Fibroblast of lung (primary cell): ENCODE measurements at regions not wholly inside any gene's neighbourhood (a gene's known extent, or its start where the extent isn't known, plus 50 kb on each side); places are given as distances from the start of the nearest gene placed in this dataset.

Experiments used
- DNase-seq, 2 donors: peaks; one replicate each; pipeline versions ENCODE4 v3.0.0 to v3.0.0-alpha.2; 2010; ENCODE audit warnings: low read depth in 2 of 2
- H2AFZ ChIP-seq: 2 replicates; pipeline ENCODE4 v1.5.1; 2012; ENCODE audit warnings: low read length, control low read depth, inconsistent platforms
- H3K27ac ChIP-seq: 2 replicates; pipeline ENCODE4 v1.5.1; 2011; ENCODE audit warnings: low read length, control low read depth; ENCODE audit not compliant: insufficient read depth
- H3K27me3 ChIP-seq: 2 replicates; pipeline ENCODE4 v1.5.1; 2011; ENCODE audit warnings: mild to moderate bottlenecking, low read length; ENCODE audit not compliant: control insufficient read depth, insufficient read depth
- H3K36me3 ChIP-seq: 2 replicates; pipeline ENCODE4 v1.5.1; 2011; ENCODE audit warnings: low read length; ENCODE audit not compliant: control insufficient read depth, insufficient read depth
- H3K4me1 ChIP-seq: 2 replicates; pipeline ENCODE4 v1.5.1; 2011; ENCODE audit warnings: low read length; ENCODE audit not compliant: control insufficient read depth, insufficient read depth; ENCODE audit errors: extremely low read depth
- H3K4me2 ChIP-seq: 2 replicates; pipeline ENCODE4 v1.5.1; 2011; ENCODE audit warnings: low read length, control low read depth; ENCODE audit not compliant: insufficient read depth; ENCODE audit errors: extremely low read depth
- H3K4me3 ChIP-seq, 4 experiments: fragments of 200-600 bp in 1 of 4; sonication (generic) in 1 of 4; replicated peaks in 1 of 4; 2 replicates each; pipeline ENCODE4 v1.5.1; 2011 to 2016; ENCODE audit warnings: low read length in 4 of 4, low read depth in 3 of 4, mild to moderate bottlenecking in 3 of 4, control low read depth in 2 of 4, inconsistent platforms in 1 of 4, mixed read lengths in 1 of 4; ENCODE audit not compliant: insufficient read depth in 1 of 4; ENCODE audit errors: control extremely low read depth in 1 of 4
- H3K79me2 ChIP-seq: 2 replicates; pipeline ENCODE4 v1.5.1; 2012; ENCODE audit warnings: mild to moderate bottlenecking, low read length, inconsistent platforms; ENCODE audit not compliant: control insufficient read depth, insufficient read depth
- H3K9ac ChIP-seq: 2 replicates; pipeline ENCODE4 v1.5.1; 2011; ENCODE audit warnings: mild to moderate bottlenecking, low read length, control low read depth; ENCODE audit not compliant: insufficient read depth
- H3K9me3 ChIP-seq: 2 replicates; pipeline ENCODE4 v1.5.1; 2012; ENCODE audit warnings: low read depth, low read length; ENCODE audit not compliant: control insufficient read depth, insufficient read depth
- H4K20me1 ChIP-seq: 2 replicates; pipeline ENCODE4 v1.5.1; 2011; ENCODE audit warnings: low read length; ENCODE audit not compliant: control insufficient read depth, insufficient read depth; ENCODE audit errors: extremely low read depth
- CTCF ChIP-seq, 2 donors: IDR thresholded peaks in 1 of 2; conservative IDR thresholded peaks in 1 of 2; 1 replicate in 1 of 2; 2 replicates in 1 of 2; pipeline ENCODE4 v1.5.1; 2011 to 2012; ENCODE audit warnings: low read length in 2 of 2, control low read depth in 1 of 2, inconsistent platforms in 1 of 2, low read depth in 1 of 2, mild to moderate bottlenecking in 1 of 2
- EZH2 ChIP-seq: IDR thresholded peaks from 2 replicates; pipeline ENCODE4 v1.5.1; 2012; ENCODE audit warnings: low read length, control low read depth, mild to moderate bottlenecking; ENCODE audit errors: missing control alignments

GRCh38 chr9:11432361-11432760 lies 819.6 kb upstream of the PTPRD start:
- no peaks in the 10 kb centered on the region for H3K36me3 ChIP-seq
- H3K27ac ChIP-seq: no peak overlapping the region
- no peaks in the 10 kb centered on the region for H3K9me3 ChIP-seq
- H3K4me1 ChIP-seq: no peaks in the 10 kb centered on the region
- H3K4me3 ChIP-seq: no peak overlapping the region
- no peak overlapping the region for H3K9ac ChIP-seq
- TF ChIP-seq EZH2 (no peak), CTCF (conservative IDR thresholded peaks at IDR 0.05 in 1 of 2, IDR thresholded peaks at IDR 0.05 in 1 of 2; ENCODE audit: low read depth in 1 of 2, low read length in 2 of 2) (no peak)
- no peaks in the 10 kb centered on the region for H3K79me2 ChIP-seq
- no peak for DNase-seq
- H2AFZ ChIP-seq: no peak overlapping the region
- H3K27me3 ChIP-seq: no peaks in the 10 kb centered on the region
- no peak overlapping the region for H3K4me2 ChIP-seq
- no peaks in the 10 kb centered on the region for H4K20me1 ChIP-seq

- Histone ChIP-seq H3K4me1 (no peaks in the 10 kb centered on the region), H3K4me3 (no peak overlapping the region), H4K20me1 (no peaks in the 10 kb centered on the region), H3K9me3 (no peaks in the 10 kb centered on the region), H3K27ac (no peak overlapping the region), H3K4me2 (no peak overlapping the region), H3K9ac (no peak overlapping the region), H3K27me3 (no peaks in the 10 kb centered on the region), H3K79me2 (no peaks in the 10 kb centered on the region), H3K36me3 (no peaks in the 10 kb centered on the region), H2AFZ (no peak overlapping the region)
- DNase-seq: no peak
- no peak for TF ChIP-seq CTCF (conservative IDR thresholded peaks at IDR 0.05 in 1 of 2, IDR thresholded peaks at IDR 0.05 in 1 of 2; ENCODE audit: low read depth in 1 of 2, low read length in 2 of 2)
These were observed 830.8 kb upstream of the PTPRD start for GRCh38 chr9:11443631-11444030.

GRCh38 chr9:11457825-11458790 lies 845.3 kb upstream of the PTPRD start:
- peak in 1 of 2 donors; percentile 0 for DNase-seq
- no peaks in the 10 kb centered on the region for H3K4me1 ChIP-seq
- no peak overlapping the region for H3K27ac ChIP-seq
- TF ChIP-seq CTCF (conservative IDR thresholded peaks at IDR 0.05 in 1 of 2, IDR thresholded peaks at IDR 0.05 in 1 of 2; ENCODE audit: low read depth in 1 of 2, low read length in 2 of 2): no peak
- TF ChIP-seq EZH2: no peak
- no peak overlapping the region for H3K4me3 ChIP-seq
- no peaks in the 10 kb centered on the region for H3K9me3 ChIP-seq
- H3K79me2 ChIP-seq: no peaks in the 10 kb centered on the region
- no peaks in the 10 kb centered on the region for H3K27me3 ChIP-seq
- H3K4me2 ChIP-seq: no peak overlapping the region
- H3K9ac ChIP-seq: no peak overlapping the region
- H3K36me3 ChIP-seq: no peaks in the 10 kb centered on the region
- no peak overlapping the region for H2AFZ ChIP-seq
- no peaks in the 10 kb centered on the region for H4K20me1 ChIP-seq
